H1 (cell line): ENCODE measurements at regions not wholly inside any gene's neighbourhood (a gene's known extent, or its start where the extent isn't known, plus 50 kb on each side); places are given as distances from the start of the nearest gene placed in this dataset.

Source experiments
- HDAC6 ChIP-seq: IDR thresholded peaks from one replicate; pipeline ENCODE4 v1.7.1; 2012; ENCODE audit warnings: low read depth, mild to moderate bottlenecking, inconsistent platforms, low read length, moderate library complexity
- JUND ChIP-seq: IDR thresholded peaks from 2 replicates; pipeline ENCODE4 v1.6.1; 2011; ENCODE audit warnings: mild to moderate bottlenecking, improper control_type of control experiment, low read length
- KDM4A ChIP-seq: IDR thresholded peaks from one replicate; pipeline ENCODE4 v1.7.1; 2012; ENCODE audit warnings: low read depth, mild to moderate bottlenecking, moderate library complexity, low read length, inconsistent platforms; ENCODE audit not compliant: severe bottlenecking
- MAX ChIP-seq: IDR thresholded peaks from 2 replicates; pipeline ENCODE4 v1.6.1; 2012; ENCODE audit warnings: inconsistent platforms
- RNF2 ChIP-seq: fragments of 200-900, 300-1000 bp; sonication (generic); IDR thresholded peaks from 2 replicates; pipeline ENCODE4 v1.7.1; 2016; ENCODE audit warnings: borderline replicate concordance, low read depth, mild to moderate bottlenecking, antibody characterized with exemption, low read length; ENCODE audit not compliant: poor library complexity, severe bottlenecking; ENCODE audit errors: missing control alignments
- TCF12 ChIP-seq: IDR thresholded peaks from 2 replicates; pipeline ENCODE4 v1.6.1; 2011; ENCODE audit warnings: low read depth, mild to moderate bottlenecking, low read length
- TF ChIP-seq, protein P1 (sequence below): IDR thresholded peaks from 2 replicates; pipeline ENCODE4 v1.6.1; 2012; ENCODE audit warnings: inconsistent platforms

DNA sequence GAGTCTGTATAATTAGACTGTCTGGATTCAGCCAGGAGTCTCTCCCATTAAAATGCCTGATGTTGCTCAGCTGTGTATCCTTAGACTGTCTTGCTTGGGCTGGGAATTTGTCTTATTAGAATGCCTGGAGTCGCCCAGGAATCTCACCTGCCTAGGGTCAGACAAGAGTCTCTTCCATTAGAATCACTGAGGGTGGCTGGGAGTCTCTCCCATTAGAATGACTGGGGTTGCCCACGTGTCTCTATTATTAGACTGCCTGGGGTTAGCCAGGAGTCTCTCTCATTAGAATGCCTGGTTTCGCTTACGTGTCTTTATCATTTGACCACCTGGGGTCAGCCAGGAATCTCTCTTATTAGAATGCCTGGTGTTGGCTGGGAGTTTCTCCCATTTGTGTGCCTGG is 1450.0 kb downstream of the UQCRFS1 start (continued):
- TF ChIP-seq RNF2 (no peak), TCF12 (no peak), JUND (no peak), KDM4A (no peak), HDAC6 (no peak), MAX (no peak)
- TF ChIP-seq, protein P1, sequence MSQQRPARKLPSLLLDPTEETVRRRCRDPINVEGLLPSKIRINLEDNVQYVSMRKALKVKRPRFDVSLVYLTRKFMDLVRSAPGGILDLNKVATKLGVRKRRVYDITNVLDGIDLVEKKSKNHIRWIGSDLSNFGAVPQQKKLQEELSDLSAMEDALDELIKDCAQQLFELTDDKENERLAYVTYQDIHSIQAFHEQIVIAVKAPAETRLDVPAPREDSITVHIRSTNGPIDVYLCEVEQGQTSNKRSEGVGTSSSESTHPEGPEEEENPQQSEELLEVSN, result no peak
